Gastrocnemius medialis (tissue), 4 donors: ENCODE measurements at regions not wholly inside any gene's neighbourhood (a gene's known extent, or its start where the extent isn't known, plus 50 kb on each side); places are given as distances from the start of the nearest gene placed in this dataset.

Source experiments
- POLR2A ChIP-seq, 2 donors: fragments of 450-650 bp; IDR thresholded peaks; one replicate each; pipeline ENCODE4 v1.6.1; 2017; ENCODE audit warnings: antibody characterized with exemption in 2 of 2, mild to moderate bottlenecking in 2 of 2, moderate library complexity in 2 of 2
- TF ChIP-seq, protein P1 (sequence below), 5 experiments: fragments of 450-650 bp in 3 of 5; fragments of 200-600 bp in 2 of 5; sonication (generic) in 2 of 5; IDR thresholded peaks in 4 of 5; conservative IDR thresholded peaks in 1 of 5; 1 replicate in 4 of 5; 2 replicates in 1 of 5; pipeline ENCODE4 v1.5.1; 2016 to 2019; ENCODE audit warnings: antibody characterized with exemption in 5 of 5, mild to moderate bottlenecking in 3 of 5, moderate library complexity in 3 of 5

- TF ChIP-seq, protein P1, sequence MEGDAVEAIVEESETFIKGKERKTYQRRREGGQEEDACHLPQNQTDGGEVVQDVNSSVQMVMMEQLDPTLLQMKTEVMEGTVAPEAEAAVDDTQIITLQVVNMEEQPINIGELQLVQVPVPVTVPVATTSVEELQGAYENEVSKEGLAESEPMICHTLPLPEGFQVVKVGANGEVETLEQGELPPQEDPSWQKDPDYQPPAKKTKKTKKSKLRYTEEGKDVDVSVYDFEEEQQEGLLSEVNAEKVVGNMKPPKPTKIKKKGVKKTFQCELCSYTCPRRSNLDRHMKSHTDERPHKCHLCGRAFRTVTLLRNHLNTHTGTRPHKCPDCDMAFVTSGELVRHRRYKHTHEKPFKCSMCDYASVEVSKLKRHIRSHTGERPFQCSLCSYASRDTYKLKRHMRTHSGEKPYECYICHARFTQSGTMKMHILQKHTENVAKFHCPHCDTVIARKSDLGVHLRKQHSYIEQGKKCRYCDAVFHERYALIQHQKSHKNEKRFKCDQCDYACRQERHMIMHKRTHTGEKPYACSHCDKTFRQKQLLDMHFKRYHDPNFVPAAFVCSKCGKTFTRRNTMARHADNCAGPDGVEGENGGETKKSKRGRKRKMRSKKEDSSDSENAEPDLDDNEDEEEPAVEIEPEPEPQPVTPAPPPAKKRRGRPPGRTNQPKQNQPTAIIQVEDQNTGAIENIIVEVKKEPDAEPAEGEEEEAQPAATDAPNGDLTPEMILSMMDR (IDR thresholded peaks at IDR 0.05 in 4 of 5, conservative IDR thresholded peaks at IDR 0.05 in 1 of 5): no peak
- no peak for TF ChIP-seq POLR2A (IDR thresholded peaks at IDR 0.05)
Measured at GRCh38 chr1:70674941-70675685, 264.0 kb downstream of the CTH start.
